ENCODE measurements at regions not wholly inside any gene's neighbourhood (a gene's known extent, or its start where the extent isn't known, plus 50 kb on each side); places are given as distances from the start of the nearest gene placed in this dataset.

GRCh38 chr16:10232757-10233156, 50.5 kb upstream of the GRIN2A start:
- Mint-ChIP-seq H3K36me3 (no peaks in the 10 kb centered on the region), H3K27ac (no peak overlapping the region), H3K9me3 (peaks cover 10 to 24% (median 15%) of the 10 kb centered on the region in 7 donors), H3K4me1 (no peaks in the 10 kb centered on the region), H3K4me3 (no peak overlapping the region), H3K27me3 (ENCODE audit: low read depth in 3 of 3) (peaks cover 0 to 13% (median 1%) of the 10 kb centered on the region in 3 donors)
- Histone ChIP-seq H2AFZ (ENCODE audit: insufficient read depth, low read depth, low read length, poor library complexity, severe bottlenecking) (no peak overlapping the region), H3K27ac (ENCODE audit: low read depth in 1 of 2, low read length in 2 of 2) (no peak overlapping the region), H3K79me2 (ENCODE audit: insufficient read depth, low read length) (no peaks in the 10 kb centered on the region), H3K27me3 (ENCODE audit: control insufficient read depth in 2 of 2, insufficient read depth in 2 of 2, low read length in 2 of 2) (peaks cover 0 to 3% of the 10 kb centered on the region in 2 donors), H3K4me1 (ENCODE audit: control insufficient read depth in 1 of 2, insufficient read depth in 2 of 2, low read length in 2 of 2) (no peaks in the 10 kb centered on the region), H3K9ac (ENCODE audit: insufficient read depth, low read length, poor library complexity, severe bottlenecking) (no peak overlapping the region), H3K4me2 (replicated peaks; ENCODE audit: extremely low read depth, low read length, poor library complexity, severe bottlenecking) (no peak overlapping the region), H3K36me3 (replicated peaks in 1 of 2; ENCODE audit: control insufficient read depth in 1 of 2, insufficient read depth in 2 of 2, low read length in 2 of 2) (no peaks in the 10 kb centered on the region), H4K20me1 (ENCODE audit: insufficient read depth, low read length) (no peaks in the 10 kb centered on the region), H3K9me3 (replicated peaks in 1 of 2; ENCODE audit: control insufficient read depth in 1 of 2, insufficient read depth in 1 of 2, low read length in 2 of 2) (peaks cover 14 to 18% of the 10 kb centered on the region in 2 donors), H3K4me3 (replicated peaks in 1 of 3; ENCODE audit: low read depth in 2 of 3, low read length in 3 of 3) (no peak overlapping the region)
- intact Hi-C loops (cut with micrococcal nuclease), result no loop called here
- TF ChIP-seq, protein P1, sequence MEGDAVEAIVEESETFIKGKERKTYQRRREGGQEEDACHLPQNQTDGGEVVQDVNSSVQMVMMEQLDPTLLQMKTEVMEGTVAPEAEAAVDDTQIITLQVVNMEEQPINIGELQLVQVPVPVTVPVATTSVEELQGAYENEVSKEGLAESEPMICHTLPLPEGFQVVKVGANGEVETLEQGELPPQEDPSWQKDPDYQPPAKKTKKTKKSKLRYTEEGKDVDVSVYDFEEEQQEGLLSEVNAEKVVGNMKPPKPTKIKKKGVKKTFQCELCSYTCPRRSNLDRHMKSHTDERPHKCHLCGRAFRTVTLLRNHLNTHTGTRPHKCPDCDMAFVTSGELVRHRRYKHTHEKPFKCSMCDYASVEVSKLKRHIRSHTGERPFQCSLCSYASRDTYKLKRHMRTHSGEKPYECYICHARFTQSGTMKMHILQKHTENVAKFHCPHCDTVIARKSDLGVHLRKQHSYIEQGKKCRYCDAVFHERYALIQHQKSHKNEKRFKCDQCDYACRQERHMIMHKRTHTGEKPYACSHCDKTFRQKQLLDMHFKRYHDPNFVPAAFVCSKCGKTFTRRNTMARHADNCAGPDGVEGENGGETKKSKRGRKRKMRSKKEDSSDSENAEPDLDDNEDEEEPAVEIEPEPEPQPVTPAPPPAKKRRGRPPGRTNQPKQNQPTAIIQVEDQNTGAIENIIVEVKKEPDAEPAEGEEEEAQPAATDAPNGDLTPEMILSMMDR (IDR thresholded peaks at IDR 0.05), result no peak
- DNase-seq, result no peak
- WGBS (ENCODE audit: insufficient coverage), result no CpG with 5 or more reads among the region's 1 CpG

DNA sequence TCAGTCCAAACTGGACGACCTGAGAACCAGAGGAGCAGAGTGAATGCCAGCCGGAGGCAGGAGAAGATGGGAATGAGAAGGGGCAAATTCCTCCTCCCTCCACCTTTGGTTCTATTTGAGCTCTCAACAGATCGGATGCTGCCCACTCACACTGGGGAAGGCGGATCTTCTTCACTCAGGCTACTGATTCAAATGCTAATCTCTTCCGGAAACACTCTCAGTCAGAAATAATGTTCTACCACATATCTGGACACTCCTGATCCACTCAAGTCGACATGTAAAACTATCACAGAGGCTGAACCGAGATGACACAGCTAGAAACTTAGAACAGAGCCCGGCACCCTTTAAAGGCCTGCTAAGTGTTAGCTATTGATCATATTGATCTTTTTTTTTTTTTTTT, 57.4 kb upstream of the GRIN2A start:
- Mint-ChIP-seq H3K36me3 (no peaks in the 10 kb centered on the region), H3K27me3 (ENCODE audit: low read depth in 3 of 3) (peaks cover 3 to 9% (median 6%) of the 10 kb centered on the region in 3 donors), H3K27ac (no peak overlapping the region), H3K9me3 (peaks cover 0 to 2% (median 0%) of the 10 kb centered on the region in 7 donors), H3K4me3 (no peak overlapping the region), H3K4me1 (peaks cover 18% of the 10 kb centered on the region)
- Histone ChIP-seq H3K27ac (ENCODE audit: low read depth in 1 of 2, low read length in 2 of 2) (no peak overlapping the region), H3K4me2 (replicated peaks; ENCODE audit: extremely low read depth, low read length, poor library complexity, severe bottlenecking) (no peak overlapping the region), H3K4me1 (ENCODE audit: control insufficient read depth in 1 of 2, insufficient read depth in 2 of 2, low read length in 2 of 2) (peaks cover 9 to 10% of the 10 kb centered on the region in 2 donors), H3K9me3 (replicated peaks in 1 of 2; ENCODE audit: control insufficient read depth in 1 of 2, insufficient read depth in 1 of 2, low read length in 2 of 2) (no peaks in the 10 kb centered on the region), H3K27me3 (ENCODE audit: control insufficient read depth in 2 of 2, insufficient read depth in 2 of 2, low read length in 2 of 2) (no peaks in the 10 kb centered on the region), H3K4me3 (replicated peaks in 1 of 3; ENCODE audit: low read depth in 2 of 3, low read length in 3 of 3) (no peak overlapping the region), H3K79me2 (ENCODE audit: insufficient read depth, low read length) (no peaks in the 10 kb centered on the region), H3K36me3 (replicated peaks in 1 of 2; ENCODE audit: control insufficient read depth in 1 of 2, insufficient read depth in 2 of 2, low read length in 2 of 2) (no peaks in the 10 kb centered on the region), H3K9ac (ENCODE audit: insufficient read depth, low read length, poor library complexity, severe bottlenecking) (no peak overlapping the region), H2AFZ (ENCODE audit: insufficient read depth, low read depth, low read length, poor library complexity, severe bottlenecking) (no peak overlapping the region), H4K20me1 (ENCODE audit: insufficient read depth, low read length) (no peaks in the 10 kb centered on the region)
- WGBS (ENCODE audit: insufficient coverage), result 92% methylated on average over 2 of the region's 8 CpGs
- TF ChIP-seq, protein P1 (IDR thresholded peaks at IDR 0.05), result no peak
- no peak for DNase-seq
- intact Hi-C loops (cut with micrococcal nuclease), result no loop called here

Measured in CD14-positive monocyte (primary cell).